Activated CD4-positive, alpha-beta T cell treated with anti-CD3 and anti-CD28 coated beads, Interleukin-2, amount 50 U/mL, for 4 hours (primary cell): ENCODE measurements at regions not wholly inside any gene's neighbourhood (a gene's known extent, or its start where the extent isn't known, plus 50 kb on each side); places are given as distances from the start of the nearest gene placed in this dataset.
"Not testable (repeated sequence)": the region's sequence is repeated elsewhere in the genome, so short reads cannot be mapped to it uniquely, and the experiment has no call there.

Experiments used
- DNase-seq, 2 experiments: peaks; one replicate each; pipeline ENCODE4 v3.0.0-alpha.2; 2020

- no peak for DNase-seq
Measured at GRCh38 chr6:14466278-14466677, 348.7 kb downstream of the CD83 start.

- no peak for DNase-seq
Measured at GRCh38 chr6:14467591-14467990, 350.0 kb downstream of the CD83 start.

DNA sequence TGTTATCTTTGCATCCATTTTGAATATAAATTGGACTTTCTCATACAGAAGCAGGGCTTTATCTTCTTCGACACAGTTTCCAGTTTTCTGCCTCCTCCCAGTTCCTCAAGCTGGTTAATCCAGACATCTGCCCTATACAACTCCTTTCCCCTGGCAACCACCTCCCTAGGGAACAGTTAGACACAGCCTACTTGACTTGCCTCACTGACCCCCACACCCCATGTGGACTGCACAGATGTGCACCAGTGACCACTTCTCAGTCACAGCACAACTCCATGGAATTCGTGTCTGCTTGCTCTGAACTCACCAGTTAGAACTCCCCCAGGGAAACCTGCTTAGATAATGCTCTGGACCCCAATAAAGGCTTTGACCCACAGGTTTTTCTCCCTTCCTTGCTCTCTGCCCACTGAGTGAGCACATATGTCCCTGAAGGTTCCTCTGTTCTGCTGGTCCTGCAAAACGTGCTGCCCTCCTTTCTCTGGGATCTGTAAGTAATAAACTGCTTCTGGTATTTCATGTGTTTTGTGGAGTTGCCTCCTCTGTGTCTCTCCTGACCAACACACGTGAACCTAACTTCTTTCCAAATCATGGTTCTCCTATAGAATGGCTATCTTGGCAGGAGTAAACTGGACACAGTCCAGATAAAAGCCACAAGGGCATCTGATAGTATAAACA, 351.2 kb downstream of the CD83 start:
- no peak for DNase-seq

- DNase-seq: no peak
Measured at GRCh38 chr6:14470101-14470500, 352.5 kb downstream of the CD83 start.

GRCh38 chr6:14470671-14471070, 353.1 kb downstream of the CD83 start:
- no peak for DNase-seq

GRCh38 chr6:14472255-14472985, 354.8 kb downstream of the CD83 start:
- no peak for DNase-seq

GRCh38 chr6:14472986-14473337, 355.4 kb downstream of the CD83 start:
- no peak for DNase-seq

GRCh38 chr6:14474816-14475215, 357.2 kb downstream of the CD83 start:
- DNase-seq: no peak

DNA sequence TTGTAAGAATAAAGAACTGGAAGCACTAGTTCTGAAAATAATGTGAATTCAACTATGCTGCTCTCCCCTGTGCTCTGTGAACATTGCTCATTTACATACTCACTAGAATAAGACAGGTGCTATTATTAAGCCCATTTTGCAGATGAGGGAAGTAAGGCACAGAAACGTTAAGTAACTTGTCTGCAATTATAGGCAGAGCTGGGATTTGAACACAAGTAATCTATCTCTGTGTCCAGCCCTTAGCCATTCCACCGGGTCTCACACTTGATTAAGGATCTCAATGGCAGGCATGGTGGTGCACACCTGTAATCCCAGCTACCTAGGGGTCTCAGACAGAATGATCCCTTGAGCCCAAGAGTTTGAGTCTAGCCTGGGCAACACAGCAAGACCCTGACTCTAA, 357.7 kb downstream of the CD83 start:
- DNase-seq: no peak

- no peak for DNase-seq
Measured at GRCh38 chr6:14476793-14477531, 359.4 kb downstream of the CD83 start.

DNA sequence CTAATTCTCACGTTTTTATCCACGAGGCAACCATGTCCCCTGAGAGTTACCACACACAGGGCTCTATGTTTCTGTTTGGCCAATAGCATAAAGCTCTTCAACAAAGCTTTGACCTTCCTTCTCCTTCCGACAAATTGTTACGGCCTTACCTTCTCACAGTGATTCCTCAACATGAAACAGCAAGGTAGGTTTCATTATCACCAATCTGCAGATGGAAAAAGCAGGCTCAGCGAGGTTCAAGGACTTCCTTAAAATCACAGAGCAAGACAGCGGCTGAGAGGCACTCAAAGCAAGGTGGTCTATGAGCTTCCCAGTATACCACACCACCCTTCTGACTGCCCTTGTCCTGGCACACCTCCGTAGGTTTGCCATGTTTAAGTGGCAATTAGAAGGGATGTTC, 360.0 kb downstream of the CD83 start:
- DNase-seq: no peak

DNA sequence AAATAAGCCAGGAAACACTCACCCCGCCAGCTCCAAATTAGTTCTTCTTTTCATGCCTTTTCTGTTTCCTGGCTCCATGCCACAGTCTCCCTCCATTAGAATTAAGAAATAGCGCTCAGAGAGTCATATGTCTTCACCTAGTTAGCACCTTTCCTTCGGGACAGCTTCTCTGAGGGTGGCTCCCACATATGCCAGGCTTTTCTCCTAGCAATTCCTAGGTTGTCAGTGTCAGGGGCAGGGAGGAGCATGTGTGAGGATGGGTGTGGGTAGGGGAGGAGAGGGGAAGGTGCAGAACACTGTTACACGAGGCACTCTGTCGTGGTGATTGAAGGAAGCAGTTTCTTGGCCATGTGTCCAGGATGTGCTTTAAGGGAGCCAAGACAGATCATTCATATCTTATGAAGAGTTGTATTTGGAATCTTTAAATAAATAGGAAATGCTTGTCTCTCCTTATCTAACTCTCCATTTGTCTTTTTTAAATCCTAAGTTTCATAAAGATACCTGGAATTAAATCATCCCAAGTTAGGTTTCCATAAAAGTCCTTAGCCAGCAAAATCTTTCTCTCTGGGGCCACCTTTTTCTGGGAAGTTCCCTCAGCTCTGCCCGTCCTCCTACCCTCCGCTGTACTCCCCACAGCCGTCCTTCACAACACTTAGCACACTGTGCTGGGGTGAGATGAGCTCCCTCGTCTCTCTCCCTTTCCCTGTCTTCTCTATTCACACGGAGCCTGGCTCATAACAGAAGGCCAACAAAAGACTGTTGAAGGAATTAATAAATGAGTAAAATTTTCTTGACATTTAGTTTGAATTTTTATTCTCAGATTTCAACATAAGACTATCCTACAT, 361.0 kb downstream of the CD83 start:
- DNase-seq: no peak

- DNase-seq: not testable (repeated sequence)
Measured at GRCh38 chr6:14481946-14482345, 364.4 kb downstream of the CD83 start.

DNA sequence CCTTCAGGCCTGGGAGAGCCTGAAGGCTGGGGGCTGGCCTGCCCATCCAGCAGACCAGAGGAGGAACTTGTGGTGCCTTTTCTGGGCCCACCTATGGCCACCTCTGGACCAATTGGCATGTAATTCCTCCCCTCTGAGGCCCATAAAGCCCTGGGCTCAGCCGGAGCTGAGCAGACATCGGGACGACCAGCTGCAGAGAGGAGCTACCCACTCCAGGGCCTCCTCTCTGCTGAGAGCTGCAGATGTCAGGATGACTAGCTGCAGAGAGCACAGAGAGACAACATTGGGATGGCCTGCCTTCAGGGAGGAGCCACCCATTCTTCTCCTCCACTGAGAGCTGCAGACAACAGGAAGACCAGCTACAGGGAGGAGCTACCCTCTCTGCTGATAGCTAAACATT, 370.1 kb downstream of the CD83 start:
- no peak for DNase-seq

- no peak for DNase-seq
Measured at GRCh38 chr6:14488180-14488579, 370.6 kb downstream of the CD83 start.

- DNase-seq: no peak
Measured at GRCh38 chr6:14489445-14489844, 371.9 kb downstream of the CD83 start.

- DNase-seq: no peak
Measured at GRCh38 chr6:14498748-14499147, 381.2 kb downstream of the CD83 start.

DNA sequence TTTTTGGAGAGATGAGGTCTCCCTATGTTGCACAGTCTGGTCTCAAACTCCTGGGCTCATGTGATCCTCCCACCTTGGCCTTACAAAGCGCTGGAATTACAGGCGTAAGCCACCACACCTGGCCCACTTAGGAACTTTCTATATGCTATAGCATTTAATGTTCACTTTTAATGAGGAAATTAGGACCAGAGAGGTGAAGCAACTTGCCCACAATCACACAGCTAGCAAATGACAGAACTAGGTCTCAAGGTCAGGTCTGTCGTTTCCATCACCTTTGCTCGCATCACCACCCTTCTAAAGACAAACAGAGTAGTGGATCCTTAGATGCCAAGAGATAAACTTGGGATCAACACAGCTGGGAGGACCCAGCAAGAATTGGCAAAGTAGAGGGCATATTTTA, 381.7 kb downstream of the CD83 start:
- no peak for DNase-seq

GRCh38 chr6:14499841-14500240, 382.3 kb downstream of the CD83 start:
- no peak for DNase-seq

DNA sequence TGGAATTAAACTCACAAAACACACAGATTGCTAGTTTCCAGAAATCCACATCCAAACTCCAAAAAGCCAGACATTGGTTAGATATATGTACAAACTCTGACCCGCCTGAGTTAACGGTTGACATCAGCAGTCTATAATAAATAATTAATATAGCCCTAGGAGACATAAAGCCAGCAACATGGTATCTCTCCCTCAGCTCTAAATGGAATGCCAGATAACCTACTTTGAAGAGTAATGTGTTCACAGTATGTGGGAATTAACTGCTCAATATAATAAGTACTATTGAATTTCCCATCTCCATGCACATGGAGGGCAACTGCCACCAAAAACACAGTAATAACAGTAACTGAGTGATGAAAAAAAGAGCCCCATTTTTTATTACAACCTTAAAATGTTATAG, 383.2 kb downstream of the CD83 start:
- no peak for DNase-seq

DNA sequence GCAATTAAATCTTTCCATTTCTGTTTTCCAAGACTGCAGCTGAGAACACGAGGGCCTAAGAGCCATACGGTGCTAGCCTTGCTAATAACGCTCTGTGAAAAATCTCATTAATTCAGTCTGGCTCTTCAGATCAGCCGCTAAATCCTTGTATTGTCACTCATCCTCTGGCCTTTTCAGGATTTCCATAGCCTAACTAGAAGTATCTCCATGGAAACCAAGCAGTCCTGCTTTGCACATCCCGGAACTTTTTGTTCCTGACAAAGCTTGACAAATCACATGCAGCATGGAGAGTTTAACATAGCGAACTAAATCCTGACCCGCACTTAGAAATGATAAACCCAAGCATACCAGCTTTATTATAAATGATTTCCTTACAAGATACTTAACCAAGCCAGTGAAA, 383.7 kb downstream of the CD83 start:
- no peak for DNase-seq

- DNase-seq: no peak
Measured at GRCh38 chr6:14501914-14502313, 384.3 kb downstream of the CD83 start.

DNA sequence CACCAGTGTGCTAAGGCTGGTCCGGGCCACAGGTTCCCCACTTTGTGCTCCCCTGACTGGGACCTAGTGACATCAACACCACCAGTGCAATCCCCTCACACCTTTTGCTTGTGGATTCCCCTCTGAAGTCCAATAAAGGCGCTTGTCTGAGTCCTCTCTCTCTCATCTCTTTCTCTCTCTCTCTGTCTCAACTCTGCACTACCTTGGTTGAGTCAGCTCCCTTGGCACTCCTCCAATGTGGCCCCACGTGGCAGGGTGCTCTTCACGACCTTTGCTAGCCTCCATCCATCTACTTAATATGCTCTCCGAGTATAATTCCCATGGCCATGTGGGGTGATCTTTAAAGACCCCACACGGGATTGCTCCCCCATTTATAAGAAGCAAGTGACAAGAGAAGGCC, 385.0 kb downstream of the CD83 start:
- no peak for DNase-seq
